ENCODE measurements at regions not wholly inside any gene's neighbourhood (a gene's known extent, or its start where the extent isn't known, plus 50 kb on each side); places are given as distances from the start of the nearest gene placed in this dataset.

DNA sequence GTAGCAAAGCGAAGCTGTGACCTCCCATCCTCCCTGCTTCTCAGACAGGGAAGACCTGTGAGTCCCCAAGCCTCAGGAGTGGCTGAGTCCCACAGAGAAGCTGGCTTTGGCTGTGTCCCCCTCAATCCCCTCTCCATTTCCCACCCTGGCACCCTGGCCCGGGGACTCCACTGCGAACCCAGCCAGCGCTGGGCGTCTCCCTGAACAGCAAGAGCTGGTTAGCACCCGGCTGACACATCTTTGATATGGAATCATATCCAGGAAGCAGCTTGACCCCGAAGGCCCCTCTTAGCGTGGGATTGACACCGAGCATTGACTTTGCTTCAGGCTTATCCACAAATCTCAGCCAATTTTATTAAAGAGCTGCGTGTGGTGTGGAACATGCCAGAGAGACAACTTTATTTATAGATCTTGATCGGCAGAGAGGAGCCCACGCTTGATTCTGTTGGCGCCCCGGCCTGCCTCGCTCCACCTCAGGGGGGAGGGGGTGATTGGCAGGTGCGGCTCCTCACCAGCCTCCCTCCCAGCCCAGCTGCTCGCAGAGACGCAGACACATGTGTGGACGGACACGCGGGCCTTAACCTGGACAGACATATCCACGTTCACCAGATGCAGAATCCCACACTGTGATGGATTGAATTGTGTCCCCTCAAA is 120.7 kb upstream of the MVB12B start:
- Histone ChIP-seq H3K4me2 (no peak overlapping the region), H3K9ac (no peak overlapping the region), H3K4me1 (ENCODE audit: low read depth, poor library complexity, severe bottlenecking) (no peaks in the 10 kb centered on the region), H4K20me1 (ENCODE audit: insufficient read depth) (no peaks in the 10 kb centered on the region), H3K27ac (no peak overlapping the region), H3K4me3 (IDR thresholded peaks at IDR 0.05; ENCODE audit: insufficient read depth, low read depth, low read length) (no peak overlapping the region), H2AFZ (ENCODE audit: low read depth) (no peak overlapping the region), H3K27me3 (ENCODE audit: insufficient read depth, low read depth) (no peaks in the 10 kb centered on the region), H3K36me3 (ENCODE audit: insufficient read depth) (no peaks in the 10 kb centered on the region), H3K79me2 (ENCODE audit: insufficient read depth, low read depth) (no peaks in the 10 kb centered on the region)
- TF ChIP-seq CTCF (conservative IDR thresholded peaks at IDR 0.05; ENCODE audit: low read depth, low read length), result no peak

DNA sequence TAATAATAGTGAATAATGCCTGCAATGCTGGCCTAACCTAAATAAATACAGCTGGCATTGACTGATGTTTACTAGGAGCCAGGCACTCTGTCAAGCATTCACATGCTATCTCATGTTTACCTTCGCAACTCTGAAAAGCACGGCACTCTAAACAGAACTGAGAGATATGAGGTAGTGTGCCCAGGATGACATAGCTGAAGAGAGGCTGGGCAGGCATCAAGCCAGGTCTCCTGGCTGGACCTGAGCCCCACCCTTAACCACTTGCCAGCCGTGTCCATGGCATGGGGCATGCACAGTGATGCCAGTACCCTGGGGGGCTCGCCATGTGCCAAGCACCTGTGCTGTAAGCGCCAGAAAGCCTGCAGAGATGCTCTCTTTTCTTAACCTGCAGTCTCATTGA is 119.4 kb upstream of the MVB12B start:
- no peak overlapping the region for H3K9ac ChIP-seq
- no peak for TF ChIP-seq CTCF (conservative IDR thresholded peaks at IDR 0.05; ENCODE audit: low read depth, low read length)
- no peaks in the 10 kb centered on the region for H3K79me2 ChIP-seq (ENCODE audit: insufficient read depth, low read depth)
- no peaks in the 10 kb centered on the region for H3K27me3 ChIP-seq (ENCODE audit: insufficient read depth, low read depth)
- H3K4me2 ChIP-seq, result no peak overlapping the region
- no peaks in the 10 kb centered on the region for H3K4me1 ChIP-seq (ENCODE audit: low read depth, poor library complexity, severe bottlenecking)
- no peaks in the 10 kb centered on the region for H3K36me3 ChIP-seq (ENCODE audit: insufficient read depth)
- H2AFZ ChIP-seq (ENCODE audit: low read depth), result no peak overlapping the region
- H3K4me3 ChIP-seq (IDR thresholded peaks at IDR 0.05; ENCODE audit: insufficient read depth, low read depth, low read length), result no peak overlapping the region
- H4K20me1 ChIP-seq (ENCODE audit: insufficient read depth), result no peaks in the 10 kb centered on the region
- H3K27ac ChIP-seq, result no peak overlapping the region

- Histone ChIP-seq H3K36me3 (ENCODE audit: insufficient read depth) (no peaks in the 10 kb centered on the region), H3K27ac (no peak overlapping the region), H3K4me2 (no peak overlapping the region), H3K27me3 (ENCODE audit: insufficient read depth, low read depth) (no peaks in the 10 kb centered on the region), H4K20me1 (ENCODE audit: insufficient read depth) (no peaks in the 10 kb centered on the region), H3K4me3 (IDR thresholded peaks at IDR 0.05; ENCODE audit: insufficient read depth, low read depth, low read length) (no peak overlapping the region), H2AFZ (ENCODE audit: low read depth) (no peak overlapping the region), H3K79me2 (ENCODE audit: insufficient read depth, low read depth) (no peaks in the 10 kb centered on the region), H3K4me1 (ENCODE audit: low read depth, poor library complexity, severe bottlenecking) (no peaks in the 10 kb centered on the region), H3K9ac (no peak overlapping the region)
- no peak for TF ChIP-seq CTCF (conservative IDR thresholded peaks at IDR 0.05; ENCODE audit: low read depth, low read length)
Observed at GRCh38 chr9:126208216-126208758, 118.3 kb upstream of the MVB12B start.

DNA sequence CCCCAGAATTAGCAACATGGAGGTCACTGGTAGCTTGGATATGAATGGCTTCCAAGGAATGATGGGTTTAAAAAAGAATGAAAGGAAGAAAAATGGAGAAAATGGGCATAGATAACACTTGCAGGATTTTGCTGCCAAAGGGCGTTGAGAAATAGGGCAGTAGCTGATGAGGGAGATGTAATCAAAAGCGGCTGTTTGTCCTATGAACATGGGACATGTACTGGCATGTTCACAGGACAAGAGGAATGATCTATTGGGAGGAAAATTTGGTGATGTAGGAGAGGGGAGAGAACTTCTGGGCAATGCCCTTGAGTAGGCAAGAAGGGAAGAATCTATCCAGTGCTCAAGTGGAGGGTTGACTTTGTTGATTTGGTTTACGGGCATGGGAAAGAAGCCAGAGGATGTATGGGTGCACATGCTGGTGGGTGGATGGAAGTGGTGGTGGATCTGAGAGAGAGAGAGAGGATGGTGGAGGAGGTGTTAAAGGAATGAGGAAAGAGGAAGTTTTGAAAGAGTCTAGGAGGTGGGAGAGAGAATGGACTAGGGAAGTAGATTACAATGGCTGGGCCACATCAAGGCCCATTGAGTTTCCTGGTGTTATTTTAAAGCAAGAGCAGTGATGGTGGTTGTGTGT is 115.1 kb upstream of the MVB12B start:
- H4K20me1 ChIP-seq (ENCODE audit: insufficient read depth), result no peaks in the 10 kb centered on the region
- no peaks in the 10 kb centered on the region; the same call in 1 of the 2 replicates for H3K27me3 ChIP-seq (ENCODE audit: insufficient read depth, low read depth)
- no peak overlapping the region for H3K9ac ChIP-seq

More for the DNA sequence above, 115.1 kb upstream of the MVB12B start:
- H2AFZ ChIP-seq (ENCODE audit: low read depth), result no peak overlapping the region
- H3K4me2 ChIP-seq, result no peak overlapping the region
- TF ChIP-seq CTCF (conservative IDR thresholded peaks at IDR 0.05; ENCODE audit: low read depth, low read length), result no peak
- no peaks in the 10 kb centered on the region for H3K36me3 ChIP-seq (ENCODE audit: insufficient read depth)
- H3K4me1 ChIP-seq (ENCODE audit: low read depth, poor library complexity, severe bottlenecking), result no peaks in the 10 kb centered on the region
- H3K79me2 ChIP-seq (ENCODE audit: insufficient read depth, low read depth), result no peaks in the 10 kb centered on the region
- H3K4me3 ChIP-seq (IDR thresholded peaks at IDR 0.05; ENCODE audit: insufficient read depth, low read depth, low read length), result no peak overlapping the region
- H3K27ac ChIP-seq, result no peak overlapping the region
